ENCODE measurements at regions not wholly inside any gene's neighbourhood (a gene's known extent, or its start where the extent isn't known, plus 50 kb on each side); places are given as distances from the start of the nearest gene placed in this dataset.

GRCh38 chr1:101295209-101295608, 58.4 kb downstream of the S1PR1 start:
- H3K4me3 ChIP-seq: no peak overlapping the region
- no peaks in the 10 kb centered on the region for H4K20me1 ChIP-seq (ENCODE audit: low read depth)
- no peaks in the 10 kb centered on the region for H3F3A ChIP-seq (ENCODE audit: low read depth)
- H3K9ac ChIP-seq: no peak overlapping the region
- no peak overlapping the region for H3K27ac Mint-ChIP-seq
- H2AFZ ChIP-seq (replicated peaks): no peak overlapping the region
- no peaks in the 10 kb centered on the region for H3K9me3 ChIP-seq (ENCODE audit: low read depth)
- DNase-seq (ENCODE audit: low spot score): no peak
- H3K27me3 ChIP-seq: no peaks in the 10 kb centered on the region
- H3K36me3 ChIP-seq: no peaks in the 10 kb centered on the region
- TF ChIP-seq EZH2 (IDR thresholded peaks at IDR 0.05): no peak
- TF ChIP-seq CTCF (IDR thresholded peaks at IDR 0.05): no peak
- no peak for TF ChIP-seq EZH2phosphoT487 (IDR thresholded peaks at IDR 0.05)
- no peak overlapping the region for H3K4me2 ChIP-seq
- no peaks in the 10 kb centered on the region for H3K79me2 ChIP-seq (ENCODE audit: low read depth)
- peaks cover 7% of the 10 kb centered on the region for H3K4me1 ChIP-seq
- H3K4me3 Mint-ChIP-seq: no peak overlapping the region
- H3K9me3 Mint-ChIP-seq: no peaks in the 10 kb centered on the region
- H3K4me1 Mint-ChIP-seq: peaks cover 22% of the 10 kb centered on the region
- no peak overlapping the region for H3K27ac ChIP-seq
- H3K27me3 Mint-ChIP-seq (ENCODE audit: insufficient read depth, low read depth): peaks cover 3% of the 10 kb centered on the region
- no peaks in the 10 kb centered on the region for H3K36me3 Mint-ChIP-seq

GRCh38 chr1:101298663-101299062, 61.8 kb downstream of the S1PR1 start:
- H3K27ac ChIP-seq: no peak overlapping the region
- H3F3A ChIP-seq (ENCODE audit: low read depth): no peaks in the 10 kb centered on the region
- H3K36me3 ChIP-seq: no peaks in the 10 kb centered on the region
- no peak overlapping the region for H3K4me2 ChIP-seq
- H3K9me3 ChIP-seq (ENCODE audit: low read depth): no peaks in the 10 kb centered on the region
- H3K4me3 ChIP-seq: no peak overlapping the region
- H4K20me1 ChIP-seq (ENCODE audit: low read depth): no peaks in the 10 kb centered on the region
- Mint-ChIP-seq H3K27me3 (ENCODE audit: insufficient read depth, low read depth) (no peaks in the 10 kb centered on the region), H3K9me3 (no peaks in the 10 kb centered on the region), H3K36me3 (no peaks in the 10 kb centered on the region), H3K4me3 (no peak overlapping the region), H3K27ac (no peak overlapping the region), H3K4me1 (peaks cover 17% of the 10 kb centered on the region)
- H3K79me2 ChIP-seq (ENCODE audit: low read depth): no peaks in the 10 kb centered on the region
- no peaks in the 10 kb centered on the region for H3K27me3 ChIP-seq
- no peak overlapping the region for H2AFZ ChIP-seq (replicated peaks)
- TF ChIP-seq EZH2phosphoT487 (IDR thresholded peaks at IDR 0.05): no peak
- no peak overlapping the region for H3K9ac ChIP-seq
- DNase-seq (ENCODE audit: low spot score): no peak
- H3K4me1 ChIP-seq: peaks cover 3% of the 10 kb centered on the region

- no peaks in the 10 kb centered on the region for H3K36me3 Mint-ChIP-seq
- H3K36me3 ChIP-seq: no peaks in the 10 kb centered on the region
- no peak overlapping the region for H3K4me3 Mint-ChIP-seq
- peaks cover 14% of the 10 kb centered on the region for H3K4me1 Mint-ChIP-seq
- no peak overlapping the region for H3K4me3 ChIP-seq
- H4K20me1 ChIP-seq (ENCODE audit: low read depth): no peaks in the 10 kb centered on the region
- H3K9me3 Mint-ChIP-seq: peaks cover 1% of the 10 kb centered on the region
- no peaks in the 10 kb centered on the region for H3K27me3 ChIP-seq
- H3K27ac Mint-ChIP-seq: no peak overlapping the region
- no peak overlapping the region for H3K9ac ChIP-seq
- DNase-seq (ENCODE audit: low spot score): no peak
- H3K27ac ChIP-seq: no peak overlapping the region
- no peaks in the 10 kb centered on the region for H3K79me2 ChIP-seq (ENCODE audit: low read depth)
- H3K4me2 ChIP-seq: no peak overlapping the region
- H3K9me3 ChIP-seq (ENCODE audit: low read depth): no peaks in the 10 kb centered on the region
- no peak overlapping the region for H2AFZ ChIP-seq (replicated peaks)
- no peaks in the 10 kb centered on the region for H3K27me3 Mint-ChIP-seq (ENCODE audit: insufficient read depth, low read depth)
- H3F3A ChIP-seq (ENCODE audit: low read depth): no peaks in the 10 kb centered on the region
- no peak for TF ChIP-seq EZH2phosphoT487 (IDR thresholded peaks at IDR 0.05)
- no peak for TF ChIP-seq CTCF (IDR thresholded peaks at IDR 0.05)
- peaks cover 3% of the 10 kb centered on the region for H3K4me1 ChIP-seq
These were observed 62.3 kb downstream of the S1PR1 start for GRCh38 chr1:101299141-101299540.

GRCh38 chr1:101299710-101300109, 62.9 kb downstream of the S1PR1 start:
- TF ChIP-seq EZH2phosphoT487 (IDR thresholded peaks at IDR 0.05) (no peak), CTCF (IDR thresholded peaks at IDR 0.05) (no peak), EZH2 (IDR thresholded peaks at IDR 0.05) (no peak)
- Mint-ChIP-seq H3K27ac (no peak overlapping the region), H3K27me3 (ENCODE audit: insufficient read depth, low read depth) (no peaks in the 10 kb centered on the region), H3K4me1 (peaks cover 14% of the 10 kb centered on the region), H3K36me3 (no peaks in the 10 kb centered on the region), H3K4me3 (no peak overlapping the region), H3K9me3 (peaks cover 2% of the 10 kb centered on the region)
- H3K9me3 ChIP-seq (ENCODE audit: low read depth): no peaks in the 10 kb centered on the region
- H4K20me1 ChIP-seq (ENCODE audit: low read depth): no peaks in the 10 kb centered on the region
- no peak overlapping the region for H2AFZ ChIP-seq (replicated peaks)
- no peaks in the 10 kb centered on the region for H3F3A ChIP-seq (ENCODE audit: low read depth)
- H3K27ac ChIP-seq: no peak overlapping the region
- DNase-seq (ENCODE audit: low spot score): no peak
- no peak overlapping the region for H3K9ac ChIP-seq
- H3K36me3 ChIP-seq: no peaks in the 10 kb centered on the region
- H3K4me3 ChIP-seq: no peak overlapping the region
- no peaks in the 10 kb centered on the region for H3K79me2 ChIP-seq (ENCODE audit: low read depth)
- peaks cover 3% of the 10 kb centered on the region for H3K4me1 ChIP-seq
- no peak overlapping the region for H3K4me2 ChIP-seq
- no peaks in the 10 kb centered on the region for H3K27me3 ChIP-seq

All from neural progenitor cell (in vitro differentiated cells).